ENCODE measurements at regions not wholly inside any gene's neighbourhood (a gene's known extent, or its start where the extent isn't known, plus 50 kb on each side); places are given as distances from the start of the nearest gene placed in this dataset.

- no peak for DNase-seq
Measured at GRCh38 chr3:168497741-168498140, 402.0 kb upstream of the GOLIM4 start.

- no peak for DNase-seq
Measured at GRCh38 chr3:168497183-168497582, 401.5 kb upstream of the GOLIM4 start.

GRCh38 chr3:168495932-168496331 lies 400.2 kb upstream of the GOLIM4 start:
- DNase-seq, result no peak

- no peak for DNase-seq
Measured at GRCh38 chr3:168495270-168495669, 399.5 kb upstream of the GOLIM4 start.

- DNase-seq, result no peak
Measured at GRCh38 chr3:168493412-168494205, 397.9 kb upstream of the GOLIM4 start.

GRCh38 chr3:168490981-168491380 lies 395.3 kb upstream of the GOLIM4 start:
- no peak for DNase-seq

- no peak for DNase-seq
Measured at GRCh38 chr3:168489301-168489700, 393.6 kb upstream of the GOLIM4 start.

GRCh38 chr3:168485936-168486335 lies 390.2 kb upstream of the GOLIM4 start:
- no peak for DNase-seq

GRCh38 chr3:168476360-168476980 lies 380.7 kb upstream of the GOLIM4 start:
- DNase-seq, result no peak

- DNase-seq, result no peak
Measured at GRCh38 chr3:168475704-168476103, 380.0 kb upstream of the GOLIM4 start.

- DNase-seq, result no peak
Measured at GRCh38 chr3:168473334-168473890, 377.7 kb upstream of the GOLIM4 start.

GRCh38 chr3:168472783-168473182 lies 377.1 kb upstream of the GOLIM4 start:
- no peak for DNase-seq

GRCh38 chr3:168470380-168470779 lies 374.7 kb upstream of the GOLIM4 start:
- no peak for DNase-seq

GRCh38 chr3:168469436-168469835 lies 373.7 kb upstream of the GOLIM4 start:
- DNase-seq, result no peak

- peak; percentile 30 to 61 for DNase-seq
Measured at GRCh38 chr3:168467115-168467714, 371.5 kb upstream of the GOLIM4 start.

- no peak for DNase-seq
Measured at GRCh38 chr3:168461793-168462192, 366.1 kb upstream of the GOLIM4 start.

- no peak for DNase-seq
Measured at GRCh38 chr3:168459226-168459784, 363.6 kb upstream of the GOLIM4 start.

- DNase-seq, result no peak
Measured at GRCh38 chr3:168457954-168458539, 362.3 kb upstream of the GOLIM4 start.

- no peak for DNase-seq
Measured at GRCh38 chr3:168455814-168456213, 360.1 kb upstream of the GOLIM4 start.

GRCh38 chr3:168453623-168454022 lies 357.9 kb upstream of the GOLIM4 start:
- DNase-seq, result no peak

GRCh38 chr3:168443965-168444364 lies 348.2 kb upstream of the GOLIM4 start:
- DNase-seq, result no peak

- DNase-seq, result no peak
Measured at GRCh38 chr3:168442502-168442901, 346.8 kb upstream of the GOLIM4 start.

- no peak for DNase-seq
Measured at GRCh38 chr3:168436245-168436724, 340.6 kb upstream of the GOLIM4 start.
